HG03432 (cell line): ENCODE measurements at regions not wholly inside any gene's neighbourhood (a gene's known extent, or its start where the extent isn't known, plus 50 kb on each side); places are given as distances from the start of the nearest gene placed in this dataset.

Experiments
- ATAC-seq: cut with Tn5 transposase; IDR thresholded peaks from one replicate; pipeline ENCODE4 v1.9.1; 2021; ENCODE audit warnings: mild to moderate bottlenecking, moderate library complexity; ENCODE audit not compliant: unreplicated experiment

GRCh38 chr13:99053636-99054233 lies 75.9 kb upstream of the DOCK9 start:
- no peak for ATAC-seq

GRCh38 chr13:99055281-99055680 lies 77.4 kb upstream of the DOCK9 start:
- ATAC-seq, result no peak

GRCh38 chr13:99055735-99056134 lies 77.9 kb upstream of the DOCK9 start:
- no peak for ATAC-seq

GRCh38 chr13:99056381-99057014 lies 78.6 kb upstream of the DOCK9 start:
- no peak for ATAC-seq

- ATAC-seq, result no peak
These were observed 79.6 kb upstream of the DOCK9 start for GRCh38 chr13:99057310-99057975.

GRCh38 chr13:99058527-99059495 lies 80.9 kb upstream of the DOCK9 start:
- ATAC-seq, result no peak

- ATAC-seq, result no peak
These were observed 81.7 kb upstream of the DOCK9 start for GRCh38 chr13:99059498-99060075.

- no peak for ATAC-seq
These were observed 83.5 kb upstream of the DOCK9 start for GRCh38 chr13:99061411-99061810.

- ATAC-seq, result no peak
These were observed 84.7 kb upstream of the DOCK9 start for GRCh38 chr13:99062593-99062992.

- ATAC-seq, result no peak
These were observed 85.3 kb upstream of the DOCK9 start for GRCh38 chr13:99063178-99063577.

- peak; percentile 44 for ATAC-seq
These were observed 86.1 kb upstream of the DOCK9 start for GRCh38 chr13:99063952-99064351.

GRCh38 chr13:99064624-99065234 lies 86.9 kb upstream of the DOCK9 start:
- ATAC-seq, result no peak

- ATAC-seq, result no peak
These were observed 87.6 kb upstream of the DOCK9 start for GRCh38 chr13:99065235-99066015.

- ATAC-seq, result no peak
These were observed 88.4 kb upstream of the DOCK9 start for GRCh38 chr13:99066219-99066618.

GRCh38 chr13:99067159-99067985 lies 89.5 kb upstream of the DOCK9 start:
- ATAC-seq, result no peak

GRCh38 chr13:99071211-99071610 lies 93.3 kb upstream of the DOCK9 start:
- ATAC-seq, result no peak

GRCh38 chr13:99071666-99072065 lies 93.8 kb upstream of the DOCK9 start:
- no peak for ATAC-seq

- no peak for ATAC-seq
These were observed 94.5 kb upstream of the DOCK9 start for GRCh38 chr13:99072356-99072755.

GRCh38 chr13:99072941-99073340 lies 95.1 kb upstream of the DOCK9 start:
- ATAC-seq, result no peak
